HL-60 (cell line): ENCODE measurements at regions not wholly inside any gene's neighbourhood (a gene's known extent, or its start where the extent isn't known, plus 50 kb on each side); places are given as distances from the start of the nearest gene placed in this dataset.

Experiments used
- CTCF ChIP-seq: IDR thresholded peaks from one replicate; pipeline ENCODE4 v1.5.1; 2011; ENCODE audit warnings: low read length, control low read depth, inconsistent platforms; ENCODE audit not compliant: insufficient read depth
- REST ChIP-seq: IDR thresholded peaks from 2 replicates; pipeline ENCODE4 v1.6.1; 2012; ENCODE audit warnings: low read depth; ENCODE audit not compliant: insufficient replicate concordance

GRCh38 chr13:111639196-111639705 lies 318.8 kb downstream of the TEX29 start:
- TF ChIP-seq REST, result no peak
- TF ChIP-seq CTCF, result no peak
